ENCODE measurements at regions not wholly inside any gene's neighbourhood (a gene's known extent, or its start where the extent isn't known, plus 50 kb on each side); places are given as distances from the start of the nearest gene placed in this dataset.

DNA sequence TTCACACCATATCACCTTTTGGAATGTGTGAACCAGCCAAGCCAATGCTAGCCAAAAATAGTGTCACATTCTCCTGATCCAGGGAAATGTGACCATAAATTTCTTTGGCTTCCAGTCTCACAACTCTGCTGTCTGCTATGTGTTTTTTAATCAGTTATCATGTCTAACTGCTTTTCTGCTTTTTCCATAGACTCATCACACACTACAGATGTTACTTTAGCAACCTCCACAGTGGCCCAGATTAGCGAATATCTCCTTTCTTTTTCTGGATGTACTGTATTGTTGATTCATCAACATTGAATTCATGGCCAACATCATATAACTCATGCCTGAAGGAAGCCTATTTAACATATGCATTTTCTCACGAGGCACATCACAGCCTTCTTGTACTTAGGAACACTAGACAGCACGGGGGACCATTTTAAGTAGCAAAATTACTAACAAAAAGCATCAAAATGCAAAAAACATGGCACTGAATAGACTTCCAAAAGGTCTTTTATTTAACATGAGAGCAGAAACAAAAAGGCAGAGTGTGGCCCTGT lies 73.1 kb upstream of the POU2AF2 start:
- Histone ChIP-seq H3K4me3 (no peak overlapping the region), H3K27ac (no peak overlapping the region), H3K9me3 (no peaks in the 10 kb centered on the region), H3K4me1 (no peaks in the 10 kb centered on the region), H3K27me3 (no peaks in the 10 kb centered on the region), H3K36me3 (no peaks in the 10 kb centered on the region)
- TF ChIP-seq, protein P1, sequence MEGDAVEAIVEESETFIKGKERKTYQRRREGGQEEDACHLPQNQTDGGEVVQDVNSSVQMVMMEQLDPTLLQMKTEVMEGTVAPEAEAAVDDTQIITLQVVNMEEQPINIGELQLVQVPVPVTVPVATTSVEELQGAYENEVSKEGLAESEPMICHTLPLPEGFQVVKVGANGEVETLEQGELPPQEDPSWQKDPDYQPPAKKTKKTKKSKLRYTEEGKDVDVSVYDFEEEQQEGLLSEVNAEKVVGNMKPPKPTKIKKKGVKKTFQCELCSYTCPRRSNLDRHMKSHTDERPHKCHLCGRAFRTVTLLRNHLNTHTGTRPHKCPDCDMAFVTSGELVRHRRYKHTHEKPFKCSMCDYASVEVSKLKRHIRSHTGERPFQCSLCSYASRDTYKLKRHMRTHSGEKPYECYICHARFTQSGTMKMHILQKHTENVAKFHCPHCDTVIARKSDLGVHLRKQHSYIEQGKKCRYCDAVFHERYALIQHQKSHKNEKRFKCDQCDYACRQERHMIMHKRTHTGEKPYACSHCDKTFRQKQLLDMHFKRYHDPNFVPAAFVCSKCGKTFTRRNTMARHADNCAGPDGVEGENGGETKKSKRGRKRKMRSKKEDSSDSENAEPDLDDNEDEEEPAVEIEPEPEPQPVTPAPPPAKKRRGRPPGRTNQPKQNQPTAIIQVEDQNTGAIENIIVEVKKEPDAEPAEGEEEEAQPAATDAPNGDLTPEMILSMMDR (IDR thresholded peaks at IDR 0.05) = no peak
- DNase-seq (ENCODE audit: low spot score) = no peak

DNA sequence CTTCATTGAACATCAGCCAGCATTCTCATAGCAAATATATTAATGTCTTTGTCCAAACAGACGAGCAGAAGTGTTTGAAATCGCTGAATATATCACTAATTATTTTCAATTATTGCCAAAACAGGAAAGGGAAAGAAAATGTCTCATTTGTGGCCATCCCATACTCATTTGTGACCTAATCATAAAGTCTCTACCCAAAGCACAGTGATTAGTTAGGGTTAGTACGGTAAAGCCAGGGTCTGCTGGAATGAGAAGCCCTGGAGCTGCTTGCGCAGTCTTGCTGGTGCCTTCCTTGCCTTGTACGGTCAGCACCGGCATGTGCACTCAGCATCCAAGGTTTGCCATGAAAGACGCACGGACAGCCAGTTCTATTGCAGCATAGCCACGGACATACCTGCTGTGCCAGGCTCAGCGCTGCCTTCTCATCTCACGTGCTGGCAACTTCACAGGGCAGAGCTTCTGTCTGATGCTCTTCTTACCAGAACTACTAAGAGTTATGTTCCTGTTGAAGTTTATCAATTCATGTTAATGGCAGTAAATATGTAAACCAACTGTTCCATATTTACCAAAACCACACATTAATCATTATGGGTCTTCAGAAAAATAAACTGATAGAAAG lies 74.7 kb upstream of the POU2AF2 start:
- Histone ChIP-seq H3K9me3 (no peaks in the 10 kb centered on the region), H3K4me3 (no peak overlapping the region), H3K36me3 (no peaks in the 10 kb centered on the region), H3K4me1 (no peaks in the 10 kb centered on the region), H3K27ac (no peak overlapping the region), H3K27me3 (no peaks in the 10 kb centered on the region)
- no peak for DNase-seq (ENCODE audit: low spot score)
- TF ChIP-seq, protein P1 (IDR thresholded peaks at IDR 0.05) = no peak

DNA sequence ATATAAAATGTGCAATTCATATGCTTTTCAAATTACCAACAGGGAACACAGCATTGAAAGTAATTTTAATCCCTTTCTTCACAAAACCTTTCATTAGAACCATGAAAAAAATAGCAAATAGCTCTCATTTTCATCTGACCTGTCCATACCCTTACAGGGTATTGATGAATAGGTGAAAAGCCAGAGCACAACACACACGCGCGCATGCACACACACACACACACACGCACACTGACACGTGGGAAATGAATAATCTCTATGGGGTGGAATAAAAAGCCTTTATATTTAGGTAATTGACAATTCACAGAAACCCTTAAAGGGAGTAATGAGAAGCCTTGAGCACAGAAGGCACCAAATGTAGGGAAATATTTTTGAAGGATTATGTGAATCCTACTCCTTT lies 76.2 kb upstream of the POU2AF2 start:
- no peaks in the 10 kb centered on the region for H3K36me3 ChIP-seq
- DNase-seq (ENCODE audit: low spot score) = no peak
- no peaks in the 10 kb centered on the region for H3K27me3 ChIP-seq
- TF ChIP-seq, protein P1 (IDR thresholded peaks at IDR 0.05) = no peak
- no peak overlapping the region for H3K4me3 ChIP-seq
- H3K9me3 ChIP-seq = no peaks in the 10 kb centered on the region
- H3K27ac ChIP-seq = no peak overlapping the region
- no peaks in the 10 kb centered on the region for H3K4me1 ChIP-seq

DNA sequence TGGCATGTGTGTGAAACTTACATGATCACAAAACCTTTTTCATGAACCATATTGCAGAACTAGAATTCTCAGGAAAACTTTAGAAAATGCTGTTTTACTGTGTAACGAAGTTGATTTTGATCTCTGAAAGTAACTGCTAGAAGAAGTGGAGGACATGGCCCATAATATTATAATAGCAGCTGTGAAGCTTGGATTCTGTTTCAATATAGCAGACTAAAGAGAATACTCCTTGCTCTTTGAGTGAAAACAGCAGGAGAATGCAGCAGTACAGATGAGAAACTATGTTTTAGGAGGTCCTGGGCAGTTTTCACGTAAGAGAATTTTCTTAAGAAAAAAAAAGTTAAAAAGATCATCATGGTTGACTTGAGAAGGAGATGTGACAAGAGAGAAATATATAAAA lies 76.7 kb upstream of the POU2AF2 start:
- TF ChIP-seq, protein P1 (IDR thresholded peaks at IDR 0.05) = no peak
- no peak for DNase-seq (ENCODE audit: low spot score)
- H3K27me3 ChIP-seq = no peaks in the 10 kb centered on the region
- no peak overlapping the region for H3K27ac ChIP-seq
- no peaks in the 10 kb centered on the region for H3K9me3 ChIP-seq
- no peaks in the 10 kb centered on the region for H3K4me1 ChIP-seq
- no peak overlapping the region for H3K4me3 ChIP-seq
- no peaks in the 10 kb centered on the region for H3K36me3 ChIP-seq

DNA sequence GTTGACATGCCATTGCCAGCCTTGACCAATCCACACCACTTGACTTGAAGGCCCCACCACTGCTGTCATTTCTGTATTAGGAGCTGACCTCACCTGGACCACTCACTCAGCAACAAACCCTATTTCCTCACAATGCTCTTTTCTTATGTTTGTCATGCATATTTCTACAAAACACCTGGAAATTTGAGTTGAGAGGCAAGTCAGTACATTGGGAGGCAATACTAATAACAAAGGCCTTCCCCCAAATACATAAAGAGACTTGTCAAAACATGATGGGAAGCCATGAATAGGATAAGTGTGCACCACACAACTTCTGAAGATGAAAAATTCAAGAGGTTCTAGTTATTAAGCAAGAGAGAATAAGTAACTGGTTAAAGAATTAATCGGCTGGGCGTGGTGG lies 77.9 kb upstream of the POU2AF2 start:
- TF ChIP-seq, protein P1 (IDR thresholded peaks at IDR 0.05) = no peak
- Histone ChIP-seq H3K4me1 (no peaks in the 10 kb centered on the region), H3K27me3 (no peaks in the 10 kb centered on the region), H3K4me3 (no peak overlapping the region), H3K36me3 (no peaks in the 10 kb centered on the region), H3K27ac (no peak overlapping the region), H3K9me3 (no peaks in the 10 kb centered on the region)
- DNase-seq (ENCODE audit: low spot score) = no peak

DNA sequence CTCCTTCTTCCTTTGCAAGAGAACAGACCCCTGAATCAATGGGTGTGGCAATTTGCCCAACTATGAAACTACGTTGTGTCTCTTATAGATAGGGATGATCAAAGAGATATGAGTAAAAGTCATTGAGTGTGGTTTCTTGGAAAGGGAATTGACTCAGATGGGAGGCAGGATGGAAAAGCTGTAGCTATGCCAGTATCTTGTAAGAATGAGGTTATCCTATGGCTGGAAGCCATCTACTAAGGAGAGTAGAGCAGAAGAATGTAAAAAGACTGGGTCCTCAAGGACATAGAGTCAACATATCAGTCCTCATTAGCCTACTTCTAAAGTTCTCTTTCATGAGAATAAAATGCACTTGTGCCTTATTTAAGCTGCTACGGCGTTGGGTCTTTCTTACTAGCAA lies 78.9 kb upstream of the POU2AF2 start:
- TF ChIP-seq, protein P1 (IDR thresholded peaks at IDR 0.05) = no peak
- Histone ChIP-seq H3K4me3 (no peak overlapping the region), H3K27ac (no peak overlapping the region), H3K27me3 (no peaks in the 10 kb centered on the region), H3K4me1 (no peaks in the 10 kb centered on the region), H3K9me3 (no peaks in the 10 kb centered on the region), H3K36me3 (no peaks in the 10 kb centered on the region)
- DNase-seq (ENCODE audit: low spot score) = no peak

Measured in right atrium auricular region (tissue), 2 donors.